Raji (cell line): ENCODE measurements at regions not wholly inside any gene's neighbourhood (a gene's known extent, or its start where the extent isn't known, plus 50 kb on each side); places are given as distances from the start of the nearest gene placed in this dataset.

ENCODE experiments used
- POLR2A ChIP-seq: IDR thresholded peaks from 2 replicates; pipeline ENCODE4 v1.6.1; 2011; ENCODE audit warnings: low read depth, low read length, control low read depth; ENCODE audit not compliant: insufficient read depth

DNA sequence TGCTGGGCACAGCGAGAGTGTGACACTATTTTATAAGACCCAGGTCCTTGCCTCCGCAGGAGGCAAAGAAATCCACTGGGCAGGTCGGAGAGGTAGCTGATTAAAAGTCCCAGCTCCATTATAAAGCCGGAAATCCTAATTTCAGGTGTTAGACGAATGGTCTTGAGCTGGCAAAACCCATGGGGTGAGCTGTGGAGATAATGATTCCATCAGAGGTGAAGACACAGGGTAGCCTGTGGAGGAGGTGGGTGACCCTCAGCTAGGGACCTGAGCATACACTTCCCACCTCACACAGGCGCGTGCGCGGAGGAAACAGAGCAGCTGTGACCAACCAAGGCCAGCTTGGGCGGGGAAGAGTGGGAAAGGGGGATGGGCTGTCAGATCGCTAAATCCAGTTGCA is 201.7 kb upstream of the CXCR4 start:
- no peak for TF ChIP-seq POLR2A

DNA sequence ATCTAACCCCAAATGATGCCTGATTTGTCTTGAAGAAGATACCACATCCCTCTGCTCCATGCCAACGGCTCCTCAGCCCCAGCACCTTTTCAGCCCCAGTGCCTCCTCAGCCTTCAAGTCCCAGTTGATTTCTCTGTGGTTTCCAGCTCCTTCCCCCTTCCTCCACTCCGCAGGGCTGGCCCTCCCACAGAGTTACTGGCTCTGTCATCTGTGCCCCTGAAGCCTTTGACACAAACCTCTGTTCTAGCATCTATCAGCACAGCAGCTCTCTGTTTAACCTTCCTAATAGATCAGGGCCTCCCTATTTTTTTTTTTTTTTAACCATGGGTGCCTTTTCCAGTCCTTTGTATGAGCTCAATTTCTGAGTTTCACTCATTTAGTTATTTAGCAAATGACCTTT is 201.3 kb upstream of the CXCR4 start:
- TF ChIP-seq POLR2A: no peak

DNA sequence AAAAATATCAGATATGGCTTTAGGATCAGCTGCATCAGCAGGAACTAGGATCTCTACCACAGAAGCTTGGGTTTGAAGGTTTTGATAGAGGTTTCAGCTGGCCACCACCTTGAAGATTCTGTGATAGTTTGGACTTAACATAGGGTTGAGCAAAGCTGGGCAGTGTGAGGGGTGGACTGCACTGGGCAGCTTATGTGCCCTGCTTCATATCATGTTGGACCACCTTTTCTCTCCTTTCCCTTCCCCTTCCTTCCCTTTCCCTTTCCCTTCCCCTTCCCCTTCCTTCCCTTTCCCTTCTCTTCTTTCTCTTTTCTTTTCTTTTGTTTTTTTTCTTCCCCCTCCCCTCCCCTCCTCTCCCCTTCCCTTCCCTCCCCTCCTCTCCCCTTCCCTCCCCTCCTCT is 196.3 kb upstream of the CXCR4 start:
- no peak for TF ChIP-seq POLR2A

GRCh38 chr2:136310797-136311603 is 193.1 kb upstream of the CXCR4 start:
- no peak for TF ChIP-seq POLR2A

GRCh38 chr2:136310005-136310495 is 192.1 kb upstream of the CXCR4 start:
- no peak for TF ChIP-seq POLR2A

- no peak for TF ChIP-seq POLR2A
Measured at GRCh38 chr2:136308611-136309010, 190.7 kb upstream of the CXCR4 start.

GRCh38 chr2:136306836-136307235 is 188.9 kb upstream of the CXCR4 start:
- no peak for TF ChIP-seq POLR2A

DNA sequence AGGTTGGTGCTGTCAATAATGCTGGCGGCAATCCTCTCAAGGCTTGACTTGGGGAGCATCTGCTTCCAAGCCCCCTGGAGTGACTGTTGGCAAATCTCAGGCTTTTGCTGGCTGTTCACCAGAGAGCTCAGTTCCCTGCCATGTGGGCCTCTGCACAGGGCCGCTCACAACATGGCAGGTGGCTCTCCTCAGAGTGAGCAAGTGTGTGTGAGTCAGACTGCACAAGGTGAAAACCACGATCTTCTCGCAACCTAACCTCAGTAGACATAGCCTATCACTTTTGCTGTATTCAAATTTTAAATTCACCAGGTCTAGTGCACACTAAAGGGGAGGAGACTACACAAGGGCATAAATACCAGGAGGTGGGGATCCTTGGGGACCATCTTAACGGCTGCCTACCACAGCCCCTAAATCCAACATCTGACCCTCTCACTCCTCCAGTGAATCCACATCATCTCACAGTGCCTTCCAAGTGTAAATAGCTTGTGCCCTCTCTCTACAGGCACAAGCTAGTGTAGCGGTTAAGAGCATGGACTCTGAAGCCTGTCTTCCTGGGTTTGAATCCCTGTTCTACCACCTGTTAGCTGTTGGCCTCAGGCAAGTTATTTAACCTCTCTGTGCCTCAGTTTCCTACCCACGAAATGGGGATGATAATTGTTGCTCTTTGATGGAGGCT is 187.7 kb upstream of the CXCR4 start:
- no peak for TF ChIP-seq POLR2A

DNA sequence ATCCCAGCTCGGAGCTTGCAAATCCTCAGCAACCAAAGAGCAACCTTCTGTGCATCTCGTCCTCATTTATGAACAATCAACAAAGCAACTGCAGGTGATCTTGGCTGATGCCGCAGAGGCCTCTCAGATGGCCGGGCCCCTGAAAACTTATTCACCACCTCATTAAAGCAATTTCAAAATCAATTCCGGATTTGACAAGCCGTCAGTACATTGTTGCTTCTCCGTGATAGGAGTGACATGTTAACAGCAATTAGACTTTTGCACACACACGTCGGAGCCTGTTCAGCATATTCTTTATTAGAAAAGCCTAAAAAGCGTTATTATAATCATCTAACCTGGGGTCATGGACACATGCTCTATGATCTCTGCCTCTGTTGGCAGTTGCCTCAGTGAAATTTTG is 183.1 kb upstream of the CXCR4 start:
- no peak for TF ChIP-seq POLR2A

- TF ChIP-seq POLR2A: no peak
Measured at GRCh38 chr2:136298631-136299030, 180.7 kb upstream of the CXCR4 start.

DNA sequence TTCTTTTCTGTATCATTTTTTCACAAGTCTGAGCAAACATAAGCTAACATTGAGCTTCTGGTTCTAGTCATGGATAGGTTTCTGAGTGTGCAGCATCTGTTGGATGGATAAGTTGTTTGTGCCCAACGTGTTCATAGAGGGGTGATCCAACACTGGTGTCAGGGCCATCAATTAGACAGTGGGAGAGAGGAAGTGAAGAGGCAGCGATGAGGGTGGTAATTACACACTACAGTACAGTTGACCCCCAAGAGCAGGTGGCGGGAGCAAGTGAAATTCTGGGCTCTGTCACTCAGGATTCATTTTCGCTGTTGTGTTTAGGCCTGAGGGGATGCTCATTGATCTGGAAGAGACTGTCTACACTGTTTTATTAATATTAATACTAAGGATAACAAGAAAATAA is 180.0 kb upstream of the CXCR4 start:
- no peak for TF ChIP-seq POLR2A

DNA sequence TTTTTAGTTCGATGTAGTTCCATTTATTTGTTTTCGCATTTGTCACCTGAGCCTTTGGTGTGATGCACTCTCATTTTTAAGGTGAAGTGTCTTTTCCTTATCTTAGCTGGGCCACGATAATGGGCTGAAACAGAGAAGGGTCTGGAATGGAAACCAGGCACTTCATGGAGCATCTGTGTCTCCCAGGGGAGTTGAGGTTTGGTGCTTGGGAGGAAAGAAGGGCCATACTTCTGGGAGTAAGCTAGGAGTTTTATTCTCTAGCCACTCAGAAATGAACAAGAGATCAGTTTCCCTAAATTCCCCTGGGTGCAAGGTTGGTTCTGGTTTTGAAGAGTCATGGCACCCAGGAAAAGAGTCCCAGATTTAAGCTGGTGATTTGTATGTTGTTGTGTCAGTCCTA is 179.4 kb upstream of the CXCR4 start:
- TF ChIP-seq POLR2A: no peak

- TF ChIP-seq POLR2A: no peak
Measured at GRCh38 chr2:136295168-136295567, 177.2 kb upstream of the CXCR4 start.

GRCh38 chr2:136291871-136292270 is 173.9 kb upstream of the CXCR4 start:
- TF ChIP-seq POLR2A: no peak

DNA sequence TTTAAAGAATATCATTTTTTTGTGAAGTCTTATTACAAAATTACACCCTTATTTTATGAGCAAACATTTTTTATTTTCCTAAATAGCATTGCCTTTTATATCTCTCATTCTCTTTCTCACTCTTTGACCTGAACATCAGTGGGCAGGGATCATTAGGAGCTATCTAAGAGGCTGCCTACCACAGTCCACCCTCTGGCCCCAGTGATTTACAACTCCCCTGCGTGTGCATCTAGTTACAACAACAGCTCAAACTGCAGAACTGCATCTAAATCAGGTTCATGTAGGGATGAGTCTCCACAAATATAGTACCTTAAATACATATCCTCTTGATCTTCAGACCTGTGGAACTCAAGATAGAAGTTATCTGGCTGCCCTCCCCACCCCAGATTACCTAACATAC is 172.4 kb upstream of the CXCR4 start:
- TF ChIP-seq POLR2A: no peak

- no peak for TF ChIP-seq POLR2A
Measured at GRCh38 chr2:136288249-136288648, 170.3 kb upstream of the CXCR4 start.
